H1 (cell line): ENCODE measurements at regions not wholly inside any gene's neighbourhood (a gene's known extent, or its start where the extent isn't known, plus 50 kb on each side); places are given as distances from the start of the nearest gene placed in this dataset.

Experiments used
- CTCF ChIA-PET: fragments of 300-600 bp; sonication (Branson Sonifier 250); formaldehyde crosslinking; loops from one replicate; lab custom pipeline; 2021; ENCODE audit not compliant: partially characterized antibody; lab: Charles Lee
- POLR2A ChIA-PET: fragments of 300-600 bp; sonication (Branson Sonifier 250); formaldehyde crosslinking; loops from one replicate; lab custom pipeline; 2021; ENCODE audit warnings: inconsistent platforms; ENCODE audit not compliant: partially characterized antibody; lab: Charles Lee
- DNase-seq, 2 experiments: peaks; one replicate each; pipeline versions ENCODE4 v3.0.0 to v3.0.0-alpha.2; 2010 to 2022; ENCODE audit warnings: low spot score in 2 of 2, low read depth in 1 of 2, mixed read lengths in 1 of 2
- FAIRE-seq: peaks from 2 replicates; lab custom pipeline; 2011; peaks lifted over from hg19 to GRCh38; lab: Jason Lieb, UNC
- H2AFZ ChIP-seq: 2 replicates; pipeline ENCODE4 v1.8.1; 2012; ENCODE audit warnings: low read length, inconsistent platforms
- H2AK5ac ChIP-seq: 2 replicates; pipeline ENCODE4 v1.6.1; 2013; ENCODE audit warnings: low read depth, low read length
- H2BK120ac ChIP-seq: replicated peaks from 2 replicates; pipeline ENCODE3; 2013; ENCODE audit warnings: low read depth, low read length, inconsistent platforms
- H2BK12ac ChIP-seq: 2 replicates; pipeline ENCODE4 v1.6.1; 2013; ENCODE audit warnings: low read depth, low read length
- H2BK15ac ChIP-seq: 2 replicates; pipeline ENCODE4 v1.6.1; 2013; ENCODE audit warnings: low read length
- H2BK20ac ChIP-seq: 2 replicates; pipeline ENCODE4 v1.6.1; 2013; ENCODE audit warnings: low read length
- H2BK5ac ChIP-seq: 2 replicates; pipeline ENCODE4 v1.6.1; 2013; ENCODE audit warnings: low read depth, low read length
- H3K14ac ChIP-seq: 2 replicates; pipeline ENCODE4 v1.6.1; 2013; ENCODE audit warnings: inconsistent platforms; ENCODE audit not compliant: insufficient read length
- H3K18ac ChIP-seq: 2 replicates; pipeline ENCODE4 v1.6.1; 2013; ENCODE audit warnings: low read length; ENCODE audit errors: extremely low read depth
- H3K23ac ChIP-seq: 2 replicates; pipeline ENCODE4 v1.6.1; 2013; ENCODE audit warnings: inconsistent platforms; ENCODE audit not compliant: insufficient read length
- H3K23me2 ChIP-seq: 2 replicates; pipeline ENCODE4 v1.6.1; 2013; ENCODE audit warnings: low read depth, low read length
- H3K27ac ChIP-seq: 2 replicates; pipeline ENCODE4 v1.6.1; 2011; ENCODE audit warnings: low read depth, low read length, inconsistent platforms
- H3K27me3 ChIP-seq, 4 experiments: replicated peaks in 1 of 4; 1 replicate in 1 of 4; 2 replicates in 3 of 4; pipeline versions ENCODE4 v1.6.1 to v1.8.1; 2011 to 2013; ENCODE audit warnings: low read length in 3 of 4, mild to moderate bottlenecking in 3 of 4, inconsistent platforms in 2 of 4, mixed read lengths in 2 of 4, moderate library complexity in 1 of 4; ENCODE audit not compliant: control insufficient read depth in 3 of 4, insufficient read depth in 3 of 4; ENCODE audit errors: extremely low read depth in 1 of 4
- H3K36me3 ChIP-seq, 4 experiments: 2 replicates each; pipeline versions ENCODE4 v1.6.1 to v1.8.1; 2011 to 2013; ENCODE audit warnings: mild to moderate bottlenecking in 4 of 4, low read length in 3 of 4, moderate library complexity in 2 of 4, control low read depth in 1 of 4, inconsistent platforms in 1 of 4; ENCODE audit not compliant: insufficient read depth in 4 of 4, control insufficient read depth in 2 of 4
- H3K4ac ChIP-seq: replicated peaks from 2 replicates; pipeline ENCODE3; 2013; ENCODE audit warnings: low read length, low read depth, mixed read lengths, inconsistent platforms; ENCODE audit not compliant: insufficient read length
- H3K4me1 ChIP-seq, 4 experiments: replicated peaks in 1 of 4; 1 replicate in 1 of 4; 2 replicates in 3 of 4; pipeline versions ENCODE4 v1.6.1 to v1.8.1; 2011 to 2013; ENCODE audit warnings: low read length in 3 of 4, inconsistent platforms in 2 of 4, mixed read lengths in 1 of 4; ENCODE audit not compliant: insufficient read depth in 4 of 4, control insufficient read depth in 3 of 4
- H3K4me2 ChIP-seq, 2 experiments: 2 replicates each; pipeline versions ENCODE4 v1.6.1 to v1.8.1; 2011 to 2013; ENCODE audit warnings: low read depth in 2 of 2, low read length in 2 of 2, control low read depth in 1 of 2, inconsistent platforms in 1 of 2, mild to moderate bottlenecking in 1 of 2; ENCODE audit not compliant: insufficient read depth in 1 of 2
- H3K4me3 ChIP-seq, 4 experiments: fragments of 200-600, 300-600 bp in 1 of 4; sonication (generic), shearing (Covaris generic), sonication (Bioruptor Twin) in 1 of 4; 2 replicates each; pipeline versions ENCODE4 v1.5.1 to v1.8.1; 2011 to 2016; ENCODE audit warnings: low read length in 4 of 4, low read depth in 3 of 4, control low read depth in 2 of 4, inconsistent platforms in 2 of 4, mild to moderate bottlenecking in 2 of 4, mixed read lengths in 1 of 4, moderate library complexity in 1 of 4; ENCODE audit not compliant: insufficient read depth in 2 of 4; ENCODE audit errors: extremely low read depth in 1 of 4
- H3K56ac ChIP-seq: replicated peaks from 2 replicates; pipeline ENCODE3; 2013; ENCODE audit warnings: low read depth, mild to moderate bottlenecking, mixed read lengths, low read length, inconsistent platforms; ENCODE audit not compliant: insufficient read length
- H3K79me1 ChIP-seq: 2 replicates; pipeline ENCODE4 v1.6.1; 2013; ENCODE audit warnings: low read depth, low read length, control low read depth
- H3K79me2 ChIP-seq, 2 experiments: 2 replicates each; pipeline versions ENCODE4 v1.6.1 to v1.8.1; 2012 to 2013; ENCODE audit warnings: low read length in 2 of 2, mild to moderate bottlenecking in 2 of 2, inconsistent platforms in 1 of 2; ENCODE audit not compliant: insufficient read depth in 2 of 2, control insufficient read depth in 1 of 2
- H3K9ac ChIP-seq, 4 experiments: replicated peaks in 1 of 4; 1 replicate in 1 of 4; 2 replicates in 3 of 4; pipeline versions ENCODE4 v1.6.1 to v1.8.1; 2011 to 2013; ENCODE audit warnings: low read depth in 3 of 4, low read length in 3 of 4, control low read depth in 2 of 4, mild to moderate bottlenecking in 2 of 4, moderate library complexity in 2 of 4, inconsistent platforms in 1 of 4; ENCODE audit errors: extremely low read depth in 1 of 4
- H3K9me3 ChIP-seq, 2 experiments: 2 replicates each; pipeline versions ENCODE4 v1.6.1 to v1.8.1; 2012 to 2013; ENCODE audit warnings: mild to moderate bottlenecking in 2 of 2, moderate library complexity in 2 of 2, control low read depth in 1 of 2, inconsistent platforms in 1 of 2, low read depth in 1 of 2, low read length in 1 of 2, mixed read lengths in 1 of 2; ENCODE audit not compliant: insufficient read depth in 2 of 2
- H4K20me1 ChIP-seq, 2 experiments: replicated peaks in 1 of 2; 2 replicates each; pipeline versions ENCODE3 to v1.8.1; 2011 to 2013; ENCODE audit warnings: inconsistent platforms in 2 of 2, low read length in 2 of 2, mild to moderate bottlenecking in 1 of 2; ENCODE audit not compliant: insufficient read depth in 2 of 2, control insufficient read depth in 1 of 2
- H4K5ac ChIP-seq: 2 replicates; pipeline ENCODE4 v1.6.1; 2013; ENCODE audit warnings: low read length, low read depth, mixed read lengths, inconsistent platforms; ENCODE audit not compliant: insufficient read length
- H4K8ac ChIP-seq: 2 replicates; pipeline ENCODE4 v1.8.0; 2013; ENCODE audit warnings: mild to moderate bottlenecking, moderate library complexity, low read length, inconsistent platforms; ENCODE audit not compliant: insufficient read depth; ENCODE audit errors: extremely low read depth
- H4K91ac ChIP-seq: replicated peaks from 2 replicates; pipeline ENCODE3; 2013; ENCODE audit warnings: low read length, mixed read lengths, inconsistent platforms; ENCODE audit not compliant: insufficient read length
- CEBPB ChIP-seq: IDR thresholded peaks from 2 replicates; pipeline ENCODE4 v1.6.1; 2012; ENCODE audit warnings: low read depth, low read length
- CREB1 ChIP-seq: IDR thresholded peaks from 2 replicates; pipeline ENCODE4 v1.6.1; 2012; ENCODE audit warnings: inconsistent platforms
- WGBS, 2 experiments: shearing (Covaris generic) in 1 of 2; methylation state at CpG; one replicate each; pipeline versions ENCODE4 v1.1.6 to v1.1.7; 2013 to 2015; ENCODE audit warnings: low lambda C conversion rate in 2 of 2, mixed read lengths in 2 of 2, inconsistent platforms in 1 of 2, low coverage in 1 of 2, missing lambda C conversion rate in 1 of 2; ENCODE audit not compliant: insufficient replicate concordance in 2 of 2, insufficient coverage in 1 of 2, insufficient read length in 1 of 2; ENCODE audit errors: extremely low coverage in 1 of 2, missing lambda C conversion rate in 1 of 2; 5-methylcytosine and 5-hydroxymethylcytosine counted together
- TF ChIP-seq, protein P1 (sequence below), 3 experiments: IDR thresholded peaks; 1 replicate in 2 of 3; 2 replicates in 1 of 3; pipeline versions ENCODE4 v1.5.1 to v1.6.1; 2011; ENCODE audit warnings: low read length in 3 of 3, mild to moderate bottlenecking in 3 of 3, inconsistent platforms in 2 of 3, low read depth in 1 of 3, moderate library complexity in 1 of 3; ENCODE audit not compliant: insufficient read depth in 1 of 3; ENCODE audit errors: control extremely low read depth in 1 of 3

- no peaks in the 10 kb centered on the region for H3K9me3 ChIP-seq
- no peak for DNase-seq
- H2AFZ ChIP-seq: peak overlapping the region; percentile 48; the same call in 1 of the 2 replicates
- H3K23me2 ChIP-seq: no peaks in the 10 kb centered on the region
- ChIA-PET CTCF (interaction anchor here (0.7 to 2.1 kb wide), 14 partner anchors 9 to 274 kb away, joined by 3 to 8 read pairs (median 4); no protein-coding TSS in a partner anchor), POLR2A (no interaction called here)
- no peak overlapping the region for H3K23ac ChIP-seq
- no peak overlapping the region for H4K5ac ChIP-seq
- H3K18ac ChIP-seq: no peak overlapping the region
- H3K36me3 ChIP-seq: no peaks in the 10 kb centered on the region
- H2BK15ac ChIP-seq: no peak overlapping the region
- no peak overlapping the region for H2BK5ac ChIP-seq
- H2BK12ac ChIP-seq: no peak overlapping the region
- no peaks in the 10 kb centered on the region for H3K4me1 ChIP-seq
- H3K79me1 ChIP-seq: no peaks in the 10 kb centered on the region
- no peak overlapping the region for H2BK120ac ChIP-seq
- H4K8ac ChIP-seq: no peak overlapping the region
- 80% methylated on average over 4 of the region's 4 CpGs; no CpG with 5 or more reads in 1 of the 2 experiments for WGBS, 2 experiments
- no peaks in the 10 kb centered on the region for H4K20me1 ChIP-seq
- no peak overlapping the region for H4K91ac ChIP-seq
- H3K14ac ChIP-seq: no peak overlapping the region
- H3K56ac ChIP-seq: no peak overlapping the region
- H3K9ac ChIP-seq: no peak overlapping the region
- FAIRE-seq: peak; percentile 72
- no peak overlapping the region for H2AK5ac ChIP-seq
- H3K27me3 ChIP-seq: no peaks in the 10 kb centered on the region
- H3K4me2 ChIP-seq: no peak overlapping the region
- H2BK20ac ChIP-seq: no peak overlapping the region
- H3K4me3 ChIP-seq: no peak overlapping the region
- no peak overlapping the region for H3K27ac ChIP-seq
- H3K4ac ChIP-seq: no peak overlapping the region
- no peaks in the 10 kb centered on the region for H3K79me2 ChIP-seq
- TF ChIP-seq, protein P1, sequence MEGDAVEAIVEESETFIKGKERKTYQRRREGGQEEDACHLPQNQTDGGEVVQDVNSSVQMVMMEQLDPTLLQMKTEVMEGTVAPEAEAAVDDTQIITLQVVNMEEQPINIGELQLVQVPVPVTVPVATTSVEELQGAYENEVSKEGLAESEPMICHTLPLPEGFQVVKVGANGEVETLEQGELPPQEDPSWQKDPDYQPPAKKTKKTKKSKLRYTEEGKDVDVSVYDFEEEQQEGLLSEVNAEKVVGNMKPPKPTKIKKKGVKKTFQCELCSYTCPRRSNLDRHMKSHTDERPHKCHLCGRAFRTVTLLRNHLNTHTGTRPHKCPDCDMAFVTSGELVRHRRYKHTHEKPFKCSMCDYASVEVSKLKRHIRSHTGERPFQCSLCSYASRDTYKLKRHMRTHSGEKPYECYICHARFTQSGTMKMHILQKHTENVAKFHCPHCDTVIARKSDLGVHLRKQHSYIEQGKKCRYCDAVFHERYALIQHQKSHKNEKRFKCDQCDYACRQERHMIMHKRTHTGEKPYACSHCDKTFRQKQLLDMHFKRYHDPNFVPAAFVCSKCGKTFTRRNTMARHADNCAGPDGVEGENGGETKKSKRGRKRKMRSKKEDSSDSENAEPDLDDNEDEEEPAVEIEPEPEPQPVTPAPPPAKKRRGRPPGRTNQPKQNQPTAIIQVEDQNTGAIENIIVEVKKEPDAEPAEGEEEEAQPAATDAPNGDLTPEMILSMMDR (IDR thresholded peaks at IDR 0.05; ENCODE audit: control extremely low read depth in 1 of 3, insufficient read depth in 1 of 3, low read depth in 1 of 3, low read length in 3 of 3): peak; percentile 16 to 46 (median 27)
- TF ChIP-seq CEBPB (no peak), CREB1 (no peak)
These were observed 558.5 kb upstream of the MGMT start for GRCh38 chr10:128908499-128908898.
